ENCODE measurements at regions not wholly inside any gene's neighbourhood (a gene's known extent, or its start where the extent isn't known, plus 50 kb on each side); places are given as distances from the start of the nearest gene placed in this dataset.

DNA sequence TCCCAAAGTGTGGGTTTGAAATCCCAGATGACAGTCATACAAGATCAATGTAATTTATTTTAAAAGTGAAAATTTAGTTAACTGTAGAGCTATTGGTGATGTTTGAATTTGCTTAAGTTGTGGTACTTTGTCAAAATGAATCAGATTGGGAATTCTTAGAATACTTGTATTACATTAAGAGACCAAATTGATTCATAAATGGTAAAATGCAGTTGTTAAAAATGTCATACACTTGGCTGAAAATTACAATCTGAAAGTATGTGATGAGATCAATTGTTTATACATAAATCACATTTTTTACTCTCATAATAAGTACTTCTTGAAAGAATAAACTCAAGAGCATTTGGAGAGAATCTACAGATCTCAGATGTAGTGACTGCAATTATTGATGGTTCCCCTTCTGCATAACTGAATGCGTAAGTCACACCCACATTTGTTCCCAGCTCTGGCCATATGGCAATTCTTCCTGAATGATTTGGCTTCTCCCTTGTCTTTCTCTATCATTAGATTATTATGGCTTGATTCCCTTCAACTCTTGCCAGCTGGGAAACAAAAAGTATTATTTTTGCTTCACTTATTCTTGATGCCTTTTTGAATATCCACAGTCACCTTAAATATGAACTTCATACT is 558.5 kb downstream of the CPS1 start (continued):
- TF ChIP-seq POLR2AphosphoS5 (IDR thresholded peaks at IDR 0.05; ENCODE audit: low read depth) (no peak), EZH2phosphoT487 (IDR thresholded peaks at IDR 0.05; ENCODE audit: unreplicated experiment) (no peak), NANOG (IDR thresholded peaks at IDR 0.05; ENCODE audit: borderline replicate concordance) (no peak), CREB1 (CRISPR knock-in tag; IDR thresholded peaks at IDR 0.05; ENCODE audit: low read depth) (no peak)
- TF ChIP-seq, protein P1, sequence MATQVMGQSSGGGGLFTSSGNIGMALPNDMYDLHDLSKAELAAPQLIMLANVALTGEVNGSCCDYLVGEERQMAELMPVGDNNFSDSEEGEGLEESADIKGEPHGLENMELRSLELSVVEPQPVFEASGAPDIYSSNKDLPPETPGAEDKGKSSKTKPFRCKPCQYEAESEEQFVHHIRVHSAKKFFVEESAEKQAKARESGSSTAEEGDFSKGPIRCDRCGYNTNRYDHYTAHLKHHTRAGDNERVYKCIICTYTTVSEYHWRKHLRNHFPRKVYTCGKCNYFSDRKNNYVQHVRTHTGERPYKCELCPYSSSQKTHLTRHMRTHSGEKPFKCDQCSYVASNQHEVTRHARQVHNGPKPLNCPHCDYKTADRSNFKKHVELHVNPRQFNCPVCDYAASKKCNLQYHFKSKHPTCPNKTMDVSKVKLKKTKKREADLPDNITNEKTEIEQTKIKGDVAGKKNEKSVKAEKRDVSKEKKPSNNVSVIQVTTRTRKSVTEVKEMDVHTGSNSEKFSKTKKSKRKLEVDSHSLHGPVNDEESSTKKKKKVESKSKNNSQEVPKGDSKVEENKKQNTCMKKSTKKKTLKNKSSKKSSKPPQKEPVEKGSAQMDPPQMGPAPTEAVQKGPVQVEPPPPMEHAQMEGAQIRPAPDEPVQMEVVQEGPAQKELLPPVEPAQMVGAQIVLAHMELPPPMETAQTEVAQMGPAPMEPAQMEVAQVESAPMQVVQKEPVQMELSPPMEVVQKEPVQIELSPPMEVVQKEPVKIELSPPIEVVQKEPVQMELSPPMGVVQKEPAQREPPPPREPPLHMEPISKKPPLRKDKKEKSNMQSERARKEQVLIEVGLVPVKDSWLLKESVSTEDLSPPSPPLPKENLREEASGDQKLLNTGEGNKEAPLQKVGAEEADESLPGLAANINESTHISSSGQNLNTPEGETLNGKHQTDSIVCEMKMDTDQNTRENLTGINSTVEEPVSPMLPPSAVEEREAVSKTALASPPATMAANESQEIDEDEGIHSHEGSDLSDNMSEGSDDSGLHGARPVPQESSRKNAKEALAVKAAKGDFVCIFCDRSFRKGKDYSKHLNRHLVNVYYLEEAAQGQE (IDR thresholded peaks at IDR 0.05; ENCODE audit: unreplicated experiment): no peak

DNA sequence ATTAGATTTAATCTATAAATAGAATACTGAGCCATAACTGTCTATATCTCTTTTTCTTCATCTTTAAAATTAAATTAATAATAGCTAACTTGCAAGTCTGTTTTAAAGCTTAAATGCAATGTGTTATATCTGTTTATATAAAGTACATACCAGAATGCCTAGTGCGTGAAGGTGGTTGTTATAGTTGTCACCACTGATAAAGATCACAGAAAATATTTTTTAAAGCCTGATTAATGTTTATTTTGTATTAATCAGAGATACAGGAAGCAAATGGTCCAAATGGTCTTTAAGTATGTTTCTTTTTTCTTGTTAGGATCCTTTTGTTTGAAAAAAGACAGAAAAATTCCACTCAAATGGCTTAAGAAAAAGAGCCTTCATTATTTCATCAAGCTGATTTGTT is 560.6 kb downstream of the CPS1 start:
- H2AFZ ChIP-seq: no peak overlapping the region
- no peaks in the 10 kb centered on the region for H4K20me1 ChIP-seq (replicated peaks; ENCODE audit: insufficient read depth)
- no peak overlapping the region for H3K27ac ChIP-seq (ENCODE audit: low read depth)
- H3K27me3 ChIP-seq (ENCODE audit: insufficient read depth): no peaks in the 10 kb centered on the region
- TF ChIP-seq POLR2AphosphoS5 (IDR thresholded peaks at IDR 0.05; ENCODE audit: low read depth) (no peak), EZH2phosphoT487 (IDR thresholded peaks at IDR 0.05; ENCODE audit: unreplicated experiment) (no peak), EZH2 (IDR thresholded peaks at IDR 0.05; ENCODE audit: low read depth, unreplicated experiment) (no peak), CREB1 (CRISPR knock-in tag; IDR thresholded peaks at IDR 0.05; ENCODE audit: low read depth) (no peak), STAT1 (IDR thresholded peaks at IDR 0.05; ENCODE audit: unreplicated experiment) (no peak), JUNB (IDR thresholded peaks at IDR 0.05; ENCODE audit: unreplicated experiment) (no peak)
- TF ChIP-seq, protein P2, sequence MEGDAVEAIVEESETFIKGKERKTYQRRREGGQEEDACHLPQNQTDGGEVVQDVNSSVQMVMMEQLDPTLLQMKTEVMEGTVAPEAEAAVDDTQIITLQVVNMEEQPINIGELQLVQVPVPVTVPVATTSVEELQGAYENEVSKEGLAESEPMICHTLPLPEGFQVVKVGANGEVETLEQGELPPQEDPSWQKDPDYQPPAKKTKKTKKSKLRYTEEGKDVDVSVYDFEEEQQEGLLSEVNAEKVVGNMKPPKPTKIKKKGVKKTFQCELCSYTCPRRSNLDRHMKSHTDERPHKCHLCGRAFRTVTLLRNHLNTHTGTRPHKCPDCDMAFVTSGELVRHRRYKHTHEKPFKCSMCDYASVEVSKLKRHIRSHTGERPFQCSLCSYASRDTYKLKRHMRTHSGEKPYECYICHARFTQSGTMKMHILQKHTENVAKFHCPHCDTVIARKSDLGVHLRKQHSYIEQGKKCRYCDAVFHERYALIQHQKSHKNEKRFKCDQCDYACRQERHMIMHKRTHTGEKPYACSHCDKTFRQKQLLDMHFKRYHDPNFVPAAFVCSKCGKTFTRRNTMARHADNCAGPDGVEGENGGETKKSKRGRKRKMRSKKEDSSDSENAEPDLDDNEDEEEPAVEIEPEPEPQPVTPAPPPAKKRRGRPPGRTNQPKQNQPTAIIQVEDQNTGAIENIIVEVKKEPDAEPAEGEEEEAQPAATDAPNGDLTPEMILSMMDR (conservative IDR thresholded peaks at IDR 0.05; ENCODE audit: low read depth in 2 of 2): no peak
- H3K27ac Mint-ChIP-seq: no peak overlapping the region
- H3K79me2 ChIP-seq (replicated peaks; ENCODE audit: insufficient read depth): no peaks in the 10 kb centered on the region
- no peak for DNase-seq (ENCODE audit: low spot score)
- H3K27me3 Mint-ChIP-seq (ENCODE audit: insufficient read depth, low read depth, poor library complexity): no peaks in the 10 kb centered on the region
- no peaks in the 10 kb centered on the region for H3K9me2 ChIP-seq (ENCODE audit: insufficient read depth)
- H3K36me3 Mint-ChIP-seq (ENCODE audit: low read depth): no peaks in the 10 kb centered on the region
- H3K36me3 ChIP-seq (ENCODE audit: insufficient read depth): no peaks in the 10 kb centered on the region
- ATAC-seq: no peak
- no peaks in the 10 kb centered on the region for H3K4me1 ChIP-seq (ENCODE audit: insufficient read depth)
- no peaks in the 10 kb centered on the region for H3K4me1 Mint-ChIP-seq
- no peaks in the 10 kb centered on the region for H3F3A ChIP-seq (replicated peaks; ENCODE audit: low read depth)
- no peaks in the 10 kb centered on the region for H3K9me3 Mint-ChIP-seq
- no peak overlapping the region for H3K4me2 ChIP-seq
- H3K4me3 Mint-ChIP-seq: no peak overlapping the region
- no peak overlapping the region for H3K4me3 ChIP-seq

Measured in GM23338 (cell line).